ENCODE measurements at regions not wholly inside any gene's neighbourhood (a gene's known extent, or its start where the extent isn't known, plus 50 kb on each side); places are given as distances from the start of the nearest gene placed in this dataset.

GRCh38 chr11:71342116-71342515 is 89.7 kb upstream of the SHANK2 start:
- TF ChIP-seq, protein P1, sequence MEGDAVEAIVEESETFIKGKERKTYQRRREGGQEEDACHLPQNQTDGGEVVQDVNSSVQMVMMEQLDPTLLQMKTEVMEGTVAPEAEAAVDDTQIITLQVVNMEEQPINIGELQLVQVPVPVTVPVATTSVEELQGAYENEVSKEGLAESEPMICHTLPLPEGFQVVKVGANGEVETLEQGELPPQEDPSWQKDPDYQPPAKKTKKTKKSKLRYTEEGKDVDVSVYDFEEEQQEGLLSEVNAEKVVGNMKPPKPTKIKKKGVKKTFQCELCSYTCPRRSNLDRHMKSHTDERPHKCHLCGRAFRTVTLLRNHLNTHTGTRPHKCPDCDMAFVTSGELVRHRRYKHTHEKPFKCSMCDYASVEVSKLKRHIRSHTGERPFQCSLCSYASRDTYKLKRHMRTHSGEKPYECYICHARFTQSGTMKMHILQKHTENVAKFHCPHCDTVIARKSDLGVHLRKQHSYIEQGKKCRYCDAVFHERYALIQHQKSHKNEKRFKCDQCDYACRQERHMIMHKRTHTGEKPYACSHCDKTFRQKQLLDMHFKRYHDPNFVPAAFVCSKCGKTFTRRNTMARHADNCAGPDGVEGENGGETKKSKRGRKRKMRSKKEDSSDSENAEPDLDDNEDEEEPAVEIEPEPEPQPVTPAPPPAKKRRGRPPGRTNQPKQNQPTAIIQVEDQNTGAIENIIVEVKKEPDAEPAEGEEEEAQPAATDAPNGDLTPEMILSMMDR (IDR thresholded peaks at IDR 0.05) = no peak
- no peak for TF ChIP-seq POLR2A (IDR thresholded peaks at IDR 0.05)

Measured in adrenal gland (tissue), 5 donors.